SU-DHL-6 (cell line): ENCODE measurements at regions not wholly inside any gene's neighbourhood (a gene's known extent, or its start where the extent isn't known, plus 50 kb on each side); places are given as distances from the start of the nearest gene placed in this dataset.

Experiments used
- CTCF ChIP-seq: fragments of 200-600 bp; sonication (generic); IDR thresholded peaks from one replicate; pipeline ENCODE4 v1.5.1; 2017; ENCODE audit warnings: antibody characterized with exemption, mild to moderate bottlenecking, low read length, moderate library complexity; ENCODE audit not compliant: insufficient read depth, poor library complexity, severe bottlenecking
- EZH2phosphoT487 ChIP-seq: fragments of 200-600 bp; sonication (generic), shearing (Covaris generic); conservative IDR thresholded peaks from 2 replicates; pipeline ENCODE4 v1.6.1; 2018; ENCODE audit warnings: mild to moderate bottlenecking, antibody characterized with exemption, low read length, moderate library complexity, mixed read lengths

GRCh38 chr5:6315580-6315979, 62.8 kb downstream of the MED10 start:
- TF ChIP-seq CTCF (no peak), EZH2phosphoT487 (no peak)
